ENCODE measurements at regions not wholly inside any gene's neighbourhood (a gene's known extent, or its start where the extent isn't known, plus 50 kb on each side); places are given as distances from the start of the nearest gene placed in this dataset.

GRCh38 chr1:103171041-103171590, 62.8 kb upstream of the COL11A1 start:
- CTCF ChIA-PET (ENCODE audit: partially characterized antibody), result no interaction called here
- Histone ChIP-seq H3K27me3 (ENCODE audit: insufficient read depth, low read length) (no peaks in the 10 kb centered on the region), H3K36me3 (ENCODE audit: insufficient read depth, low read length) (no peaks in the 10 kb centered on the region), H3K27ac (ENCODE audit: low read depth, low read length) (no peak overlapping the region), H3K4me1 (ENCODE audit: insufficient read depth, low read length) (no peaks in the 10 kb centered on the region), H3K9me3 (ENCODE audit: control insufficient read depth in 1 of 2, low read length in 2 of 2) (no peaks in the 10 kb centered on the region), H3K4me3 (ENCODE audit: low read length in 2 of 2) (no peak overlapping the region)
- Mint-ChIP-seq H3K27me3 (no peaks in the 10 kb centered on the region), H3K4me3 (no peak overlapping the region), H3K27ac (no peak overlapping the region), H3K36me3 (no peaks in the 10 kb centered on the region), H3K9me3 (peaks cover 0 to 6% (median under 1%) of the 10 kb centered on the region in 8 donors), H3K4me1 (no peaks in the 10 kb centered on the region)
- intact Hi-C loops (cut with micrococcal nuclease), result no loop called here
- POLR2A ChIA-PET (ENCODE audit: partially characterized antibody), result no interaction called here
- DNase-seq, result no peak

- H3K27me3 ChIP-seq (ENCODE audit: insufficient read depth, low read length), result no peaks in the 10 kb centered on the region
- H3K27ac Mint-ChIP-seq, result no peak overlapping the region
- H3K27ac ChIP-seq (ENCODE audit: low read depth, low read length), result no peak overlapping the region
- no peaks in the 10 kb centered on the region for H3K27me3 Mint-ChIP-seq
- intact Hi-C loops (cut with micrococcal nuclease), result no loop called here
- H3K4me3 Mint-ChIP-seq, result no peak overlapping the region
- no peaks in the 10 kb centered on the region for H3K36me3 ChIP-seq (ENCODE audit: insufficient read depth, low read length)
- no peaks in the 10 kb centered on the region for H3K4me1 Mint-ChIP-seq
- H3K36me3 Mint-ChIP-seq, result no peaks in the 10 kb centered on the region
- ChIA-PET CTCF (ENCODE audit: partially characterized antibody) (no interaction called here), POLR2A (ENCODE audit: partially characterized antibody) (no interaction called here)
- DNase-seq, result no peak
- H3K9me3 ChIP-seq (ENCODE audit: control insufficient read depth in 1 of 2, low read length in 2 of 2), result no peaks in the 10 kb centered on the region
- H3K4me3 ChIP-seq (ENCODE audit: low read length in 2 of 2), result no peak overlapping the region
- peaks cover 0 to 7% (median 2%) of the 10 kb centered on the region in 8 donors for H3K9me3 Mint-ChIP-seq
- H3K4me1 ChIP-seq (ENCODE audit: insufficient read depth, low read length), result no peaks in the 10 kb centered on the region
Measured at GRCh38 chr1:103170609-103171008, 62.3 kb upstream of the COL11A1 start.

GRCh38 chr1:103162360-103162759, 54.0 kb upstream of the COL11A1 start:
- Histone ChIP-seq H3K9me3 (ENCODE audit: control insufficient read depth in 1 of 2, low read length in 2 of 2) (no peaks in the 10 kb centered on the region), H3K27me3 (ENCODE audit: insufficient read depth, low read length) (no peaks in the 10 kb centered on the region), H3K4me1 (ENCODE audit: insufficient read depth, low read length) (no peaks in the 10 kb centered on the region), H3K36me3 (ENCODE audit: insufficient read depth, low read length) (no peaks in the 10 kb centered on the region), H3K27ac (ENCODE audit: low read depth, low read length) (no peak overlapping the region), H3K4me3 (ENCODE audit: low read length in 2 of 2) (no peak overlapping the region)
- POLR2A ChIA-PET (ENCODE audit: partially characterized antibody), result no interaction called here
- DNase-seq, result no peak
- intact Hi-C loops (cut with micrococcal nuclease), result no loop called here
- H3K4me1 Mint-ChIP-seq, result no peaks in the 10 kb centered on the region
- peaks cover 0 to 11% (median 4%) of the 10 kb centered on the region in 8 donors for H3K9me3 Mint-ChIP-seq
- no peaks in the 10 kb centered on the region for H3K27me3 Mint-ChIP-seq
- no peaks in the 10 kb centered on the region for H3K36me3 Mint-ChIP-seq
- no peak overlapping the region for H3K4me3 Mint-ChIP-seq
- H3K27ac Mint-ChIP-seq, result no peak overlapping the region
- CTCF ChIA-PET (ENCODE audit: partially characterized antibody), result interaction anchor here (1.0 kb wide), 1 partner anchor 42 kb away, joined by 4 read pairs; no protein-coding TSS in a partner anchor

GRCh38 chr1:103160281-103160680, 52.0 kb upstream of the COL11A1 start:
- DNase-seq, result no peak
- intact Hi-C loops (cut with micrococcal nuclease), result no loop called here
- POLR2A ChIA-PET (ENCODE audit: partially characterized antibody), result no interaction called here
- H3K27me3 ChIP-seq (ENCODE audit: insufficient read depth, low read length), result no peaks in the 10 kb centered on the region
- CTCF ChIA-PET (ENCODE audit: partially characterized antibody), result no interaction called here
- H3K4me1 ChIP-seq (ENCODE audit: insufficient read depth, low read length), result no peaks in the 10 kb centered on the region
- H3K4me1 Mint-ChIP-seq, result no peaks in the 10 kb centered on the region
- H3K36me3 ChIP-seq (ENCODE audit: insufficient read depth, low read length), result no peaks in the 10 kb centered on the region
- H3K4me3 Mint-ChIP-seq, result no peak overlapping the region
- H3K27ac Mint-ChIP-seq, result no peak overlapping the region
- no peaks in the 10 kb centered on the region for H3K27me3 Mint-ChIP-seq
- no peaks in the 10 kb centered on the region for H3K9me3 ChIP-seq (ENCODE audit: control insufficient read depth in 1 of 2, low read length in 2 of 2)
- no peak overlapping the region for H3K27ac ChIP-seq (ENCODE audit: low read depth, low read length)
- no peaks in the 10 kb centered on the region for H3K36me3 Mint-ChIP-seq
- H3K9me3 Mint-ChIP-seq, result peaks cover 0 to 7% (median 0%) of the 10 kb centered on the region in 8 donors
- H3K4me3 ChIP-seq (ENCODE audit: low read length in 2 of 2), result no peak overlapping the region
